EH (cell line): ENCODE measurements at regions not wholly inside any gene's neighbourhood (a gene's known extent, or its start where the extent isn't known, plus 50 kb on each side); places are given as distances from the start of the nearest gene placed in this dataset.
"Not testable (repeated sequence)": the region's sequence is repeated elsewhere in the genome, so short reads cannot be mapped to it uniquely, and the experiment has no call there.

ENCODE experiments used
- DNase-seq: peaks from one replicate; pipeline ENCODE4 v3.0.0-alpha.2; 2015; ENCODE audit warnings: low read depth

GRCh38 chr7:84941936-84942335 lies 244.9 kb downstream of the SEMA3D start:
- no peak for DNase-seq

DNA sequence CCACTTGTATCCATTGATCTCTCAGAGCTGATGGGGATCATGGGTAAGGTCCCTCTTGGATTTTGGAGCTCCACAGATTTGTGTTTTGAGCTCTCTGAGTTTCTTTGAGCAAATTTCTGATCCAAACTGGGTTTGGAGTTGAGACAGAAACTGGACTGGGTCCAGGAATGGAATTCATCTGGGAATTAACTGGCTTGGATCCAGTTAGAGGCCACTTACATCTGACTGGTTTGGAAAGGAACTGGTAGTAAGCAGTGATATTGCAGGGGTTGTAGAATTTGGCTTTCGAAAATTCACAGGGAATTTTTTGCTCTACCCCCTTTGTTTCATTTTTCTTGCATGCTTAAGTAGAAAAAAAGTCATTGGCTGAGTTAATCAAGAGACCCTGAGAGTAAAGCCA lies 245.6 kb downstream of the SEMA3D start:
- peak; percentile 9 for DNase-seq

- DNase-seq, result no peak
These were observed 247.0 kb downstream of the SEMA3D start for GRCh38 chr7:84939888-84940287.

- DNase-seq, result no peak
These were observed 247.4 kb downstream of the SEMA3D start for GRCh38 chr7:84939442-84939841.

DNA sequence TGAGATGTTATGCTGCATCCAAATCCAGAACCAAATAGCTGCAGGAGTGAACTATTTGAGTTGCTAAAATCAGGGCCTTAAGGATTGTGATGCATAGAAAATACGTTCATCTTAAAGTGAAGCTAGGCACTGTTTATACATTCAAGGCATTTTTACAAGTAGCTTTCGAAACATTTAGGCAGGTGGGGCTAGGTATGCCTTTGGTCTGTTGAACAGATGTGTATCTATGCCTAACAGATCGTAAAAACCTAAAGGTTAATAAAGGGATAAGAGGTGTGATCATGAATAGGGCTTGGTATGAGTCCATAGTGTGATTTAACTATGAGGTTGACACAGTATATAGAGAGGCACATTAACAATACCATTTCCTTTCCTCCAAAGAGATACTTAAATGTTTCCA lies 262.5 kb downstream of the SEMA3D start:
- no peak for DNase-seq

DNA sequence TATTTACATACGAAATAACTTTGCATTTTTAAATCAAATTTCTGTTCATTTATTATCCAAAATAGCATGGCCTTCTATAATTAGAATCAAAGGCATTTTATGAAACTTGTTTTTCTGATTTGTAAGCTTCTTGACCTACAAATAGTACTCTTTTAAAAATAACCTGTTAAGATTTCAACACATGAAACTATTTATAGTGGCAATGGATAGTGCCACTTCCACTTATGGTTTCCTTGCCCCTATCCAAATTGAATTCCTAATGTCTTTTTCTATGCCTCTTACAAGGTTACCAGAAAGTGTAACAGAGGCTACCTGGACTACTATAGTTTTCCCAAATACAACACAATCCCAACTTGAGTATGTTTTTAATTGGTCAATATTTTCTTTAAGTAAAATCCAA lies 263.5 kb downstream of the SEMA3D start:
- DNase-seq, result no peak

DNA sequence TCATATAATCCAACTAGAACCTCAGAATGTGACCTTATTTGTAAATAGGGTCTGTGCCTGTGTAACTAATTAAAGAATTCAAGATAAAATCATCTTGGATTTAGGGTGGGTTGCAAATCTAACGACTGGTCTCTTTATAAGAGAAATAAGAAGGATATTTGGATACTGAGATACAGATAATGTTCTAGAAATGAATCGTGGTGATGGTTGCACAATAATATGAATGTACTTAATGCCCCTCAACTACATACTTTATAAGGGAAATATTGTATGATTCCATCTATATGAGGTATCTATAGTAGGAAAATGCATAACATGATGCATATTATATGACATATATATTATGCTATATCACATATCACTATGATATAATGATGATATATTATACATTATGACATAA lies 265.7 kb downstream of the SEMA3D start:
- no peak for DNase-seq

- not testable (repeated sequence) for DNase-seq
These were observed 269.9 kb downstream of the SEMA3D start for GRCh38 chr7:84916973-84917372.

DNA sequence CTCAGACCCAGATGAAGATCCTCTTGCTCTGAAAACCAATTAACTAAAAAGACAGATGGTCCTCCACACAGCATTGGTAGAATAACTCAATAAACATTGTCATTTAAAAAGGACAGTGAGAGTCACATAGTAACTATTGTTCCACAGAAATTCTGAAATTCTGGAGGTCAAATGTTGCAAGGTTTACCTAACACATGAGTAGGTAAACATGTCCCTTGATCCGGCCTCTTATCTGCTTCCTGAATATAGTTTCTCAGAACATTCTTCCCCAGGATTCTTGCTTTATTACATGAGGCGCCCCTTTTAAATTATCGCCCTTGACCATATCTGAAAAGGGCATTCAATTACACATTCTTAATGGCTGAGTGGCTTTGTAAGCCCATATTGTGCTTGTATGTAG lies 270.7 kb downstream of the SEMA3D start:
- DNase-seq, result no peak

- no peak for DNase-seq
These were observed 272.3 kb downstream of the SEMA3D start for GRCh38 chr7:84914598-84914997.

GRCh38 chr7:84913731-84914130 lies 273.1 kb downstream of the SEMA3D start:
- DNase-seq, result peak; percentile 66

- peak; percentile 3 for DNase-seq
These were observed 273.7 kb downstream of the SEMA3D start for GRCh38 chr7:84912993-84913635.

DNA sequence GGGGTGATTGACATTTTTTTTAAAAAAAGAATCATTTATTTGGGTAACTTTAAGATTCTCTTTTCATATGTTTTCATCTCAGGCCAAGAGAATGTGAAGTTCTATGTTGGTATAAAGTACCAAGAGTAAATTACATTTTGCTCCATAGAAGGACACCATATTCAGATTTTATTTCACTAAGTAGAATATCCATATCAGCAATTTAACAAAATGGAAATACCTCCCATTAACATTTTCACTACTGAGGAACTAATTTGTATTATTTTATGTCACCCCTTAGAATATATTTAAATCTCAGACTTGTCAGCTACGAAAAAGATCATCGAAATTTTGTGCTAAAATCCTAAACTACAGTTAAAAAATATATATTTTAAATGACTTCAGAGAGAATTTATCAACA lies 274.3 kb downstream of the SEMA3D start:
- DNase-seq, result no peak

GRCh38 chr7:84912018-84912417 lies 274.8 kb downstream of the SEMA3D start:
- no peak for DNase-seq

GRCh38 chr7:84911077-84911476 lies 275.8 kb downstream of the SEMA3D start:
- DNase-seq, result no peak

DNA sequence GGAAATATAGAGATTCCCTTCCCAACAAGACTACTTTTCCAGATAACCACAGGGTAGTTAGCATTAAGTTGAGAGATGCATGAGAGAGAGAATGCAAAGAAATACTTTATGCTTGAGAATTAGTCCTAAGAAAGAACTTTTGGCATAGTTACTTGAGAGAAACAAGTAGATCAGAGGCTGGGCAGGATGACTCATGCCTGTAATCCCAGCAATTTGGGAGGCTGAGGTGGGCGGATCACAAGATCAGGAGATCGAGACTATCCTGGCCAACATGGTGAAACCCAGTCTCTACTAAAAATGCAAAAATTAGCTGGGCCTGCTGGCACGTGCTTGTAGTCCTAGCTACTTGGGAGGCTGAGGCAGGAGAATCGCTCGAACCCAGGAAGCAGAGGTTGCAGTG lies 276.5 kb downstream of the SEMA3D start:
- peak; percentile 25 for DNase-seq

DNA sequence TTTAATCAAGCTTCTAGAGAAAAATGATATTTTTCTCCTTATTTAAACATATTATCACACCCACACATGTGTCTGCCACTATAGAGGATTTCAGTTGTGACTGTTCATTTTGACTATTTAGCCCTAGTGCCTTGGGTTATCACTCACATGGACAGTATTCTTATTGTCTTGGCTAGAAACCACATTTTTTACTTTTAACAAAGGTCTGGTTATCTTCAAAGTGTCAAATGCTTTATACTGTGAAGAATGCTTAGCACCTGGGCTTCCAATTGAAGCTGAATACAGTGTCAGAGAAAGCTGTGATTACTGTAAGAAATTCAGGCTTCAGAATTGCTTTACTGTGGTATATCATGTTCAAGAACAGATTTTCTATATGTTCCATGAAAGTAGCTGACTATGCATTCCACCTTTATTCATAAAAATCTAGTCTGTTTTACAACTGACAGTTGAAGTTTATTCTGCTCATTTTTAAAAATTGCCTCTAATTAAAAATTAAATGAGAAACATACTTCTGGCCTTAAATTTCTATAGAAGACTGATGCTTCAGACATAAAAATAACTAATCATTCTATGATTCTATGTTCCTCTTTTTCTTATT lies 278.6 kb downstream of the SEMA3D start:
- DNase-seq, result no peak

DNA sequence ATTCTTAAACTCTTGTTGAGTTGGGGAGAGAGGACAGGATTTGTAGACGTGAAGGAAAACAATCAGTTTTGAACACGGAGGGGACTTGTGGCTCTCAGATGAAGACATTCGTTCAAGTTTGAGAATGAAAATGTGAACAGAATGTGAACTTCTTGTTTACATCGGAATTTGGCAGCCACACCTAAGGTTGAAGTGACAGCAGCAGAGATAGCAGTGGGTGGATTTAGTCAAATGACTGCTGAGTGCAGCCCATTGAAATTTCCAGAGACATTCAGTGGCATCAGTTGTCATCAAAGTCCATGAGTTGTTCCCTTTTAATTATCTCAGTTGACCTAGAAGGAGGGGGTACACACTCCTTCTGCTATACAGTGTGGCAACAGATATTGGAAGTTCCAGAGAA lies 280.0 kb downstream of the SEMA3D start:
- no peak for DNase-seq

DNA sequence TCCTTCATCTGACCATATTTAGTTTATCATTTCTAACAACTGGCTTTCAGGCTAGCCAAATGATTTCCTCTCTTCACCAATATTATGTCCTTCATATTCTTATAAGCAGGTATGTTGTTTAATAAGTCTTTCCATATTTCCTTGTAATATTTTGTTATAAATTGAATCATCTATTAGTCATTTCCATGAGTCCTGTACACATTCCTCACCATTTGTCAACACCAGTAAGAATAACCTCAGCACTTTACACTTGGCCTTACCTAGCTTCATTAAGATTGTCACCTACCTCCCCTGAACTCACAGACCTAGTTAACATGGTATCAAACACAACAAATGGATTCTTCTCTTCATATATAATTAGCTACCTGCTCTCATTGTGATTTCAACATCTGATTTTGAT lies 282.3 kb downstream of the SEMA3D start:
- DNase-seq, result no peak

DNA sequence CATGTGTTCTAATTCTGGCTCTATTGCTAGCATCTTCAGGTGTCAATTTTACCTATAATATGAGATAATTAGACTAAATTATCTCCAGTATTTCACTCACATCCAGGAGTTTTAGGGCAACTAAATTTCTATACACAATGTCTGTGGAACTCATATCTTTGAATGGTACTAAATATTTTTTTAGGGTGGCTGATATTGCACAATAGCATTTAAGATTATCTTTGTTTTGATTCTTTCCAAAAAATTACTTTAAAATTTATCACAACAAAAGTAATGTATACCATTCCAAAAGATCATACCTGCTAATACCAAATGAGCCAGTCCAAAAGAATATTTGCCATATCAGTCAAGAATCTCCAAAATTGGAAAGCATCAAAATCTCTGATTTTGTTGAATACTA lies 285.5 kb downstream of the SEMA3D start:
- no peak for DNase-seq

GRCh38 chr7:84900215-84900614 lies 286.6 kb downstream of the SEMA3D start:
- no peak for DNase-seq

GRCh38 chr7:84895563-84895962 lies 291.3 kb downstream of the SEMA3D start:
- DNase-seq, result no peak

DNA sequence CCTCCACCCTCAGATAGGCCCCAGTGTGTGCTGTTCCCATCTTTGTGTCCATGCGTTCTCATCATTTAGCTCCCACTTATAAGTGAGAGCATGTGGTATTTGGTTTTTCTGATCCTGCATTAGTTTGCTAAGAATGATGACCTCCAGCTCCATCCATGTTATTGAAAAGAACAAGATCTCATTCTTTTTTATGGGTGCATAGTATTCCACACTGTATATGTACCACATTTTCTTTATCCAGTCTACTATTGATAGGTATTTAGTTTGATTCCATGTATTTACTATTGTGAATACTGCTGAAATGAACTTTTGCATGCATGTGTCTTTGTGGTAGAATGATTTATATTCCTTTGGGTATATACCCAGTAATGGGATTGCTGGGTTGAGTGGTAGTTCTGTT lies 303.3 kb downstream of the SEMA3D start:
- DNase-seq, result not testable (repeated sequence)

DNA sequence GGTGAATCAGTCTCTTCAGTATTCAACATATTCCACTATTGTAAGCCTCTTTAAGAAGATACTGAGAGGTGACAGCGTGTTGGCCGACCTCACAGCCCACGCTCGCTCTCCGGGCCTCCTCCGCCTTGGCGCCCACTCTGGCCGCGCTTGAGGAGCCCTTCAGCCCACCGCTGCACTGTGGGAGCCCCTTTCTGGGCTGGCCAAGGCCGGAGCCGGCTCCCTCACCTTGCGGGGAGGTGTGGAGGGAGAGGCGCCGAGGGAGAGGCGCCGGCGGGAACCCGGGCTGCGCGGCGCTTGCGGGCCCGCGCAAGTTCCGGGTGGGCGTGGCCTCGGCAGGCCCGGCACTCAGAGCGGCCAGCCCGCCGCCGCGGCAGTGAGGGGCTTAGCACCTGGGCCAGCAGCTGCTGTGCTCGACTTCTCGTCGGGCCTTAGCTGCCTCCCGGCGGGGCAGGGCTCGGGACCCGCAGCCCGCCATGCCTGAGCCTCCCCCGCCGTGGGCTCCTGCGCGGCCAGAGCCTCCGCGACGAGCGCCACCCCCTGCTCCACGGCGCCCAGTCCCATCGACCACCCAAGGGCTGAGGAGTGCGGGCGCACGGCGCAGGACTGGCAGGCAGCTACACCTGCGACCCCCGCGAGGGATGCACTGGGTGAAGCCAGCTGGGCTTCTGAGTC lies 306.4 kb downstream of the SEMA3D start:
- not testable (repeated sequence) for DNase-seq
